B cell (primary cell): ENCODE measurements at regions not wholly inside any gene's neighbourhood (a gene's known extent, or its start where the extent isn't known, plus 50 kb on each side); places are given as distances from the start of the nearest gene placed in this dataset.
A peak's percentile ranks its signal among the peaks of the same experiment; 100 is the strongest.

Source experiments
- ATAC-seq: fragments of 200-7000 bp; cut with Tn5 transposase; one replicate; pipeline ENCODE4 v1.10.0; 2021; ENCODE audit warnings: low read depth, mild to moderate bottlenecking, moderate number of reproducible peaks, moderate library complexity
- CTCF ChIA-PET: fragments of 350-600 bp; sonication (Branson Sonifier 250); formaldehyde crosslinking; loops from one replicate; lab custom pipeline; 2021; ENCODE audit warnings: antibody characterized with exemption, inconsistent platforms; lab: Charles Lee
- POLR2A ChIA-PET: fragments of 350-600 bp; sonication (Branson Sonifier 250); formaldehyde crosslinking; loops from one replicate; lab custom pipeline; 2021; ENCODE audit warnings: antibody characterized with exemption; lab: Charles Lee
- DNase-seq: peaks from one replicate; pipeline ENCODE4 v3.0.0; 2013
- H2AFZ ChIP-seq: 2 replicates; pipeline ENCODE4 v1.6.1; 2012; ENCODE audit warnings: mild to moderate bottlenecking, low read depth, low read length; ENCODE audit not compliant: insufficient read depth, poor library complexity, severe bottlenecking
- H3K27ac ChIP-seq, 2 donors: 1 replicate in 1 of 2; 2 replicates in 1 of 2; pipeline ENCODE4 v1.5.1; 2012 to 2013; ENCODE audit warnings: low read length in 2 of 2, mild to moderate bottlenecking in 2 of 2, moderate library complexity in 1 of 2
- H3K27me3 ChIP-seq, 4 experiments: fragments of 200-600 bp in 1 of 4; sonication (generic) in 1 of 4; replicated peaks in 1 of 4; 1 replicate in 2 of 4; 2 replicates in 2 of 4; pipeline versions ENCODE4 v1.6.1 to v1.7.0; 2013 to 2016; ENCODE audit warnings: low read length in 3 of 4, mild to moderate bottlenecking in 2 of 4, mixed read lengths in 1 of 4, moderate library complexity in 1 of 4; ENCODE audit not compliant: insufficient read depth in 4 of 4, control insufficient read depth in 3 of 4; ENCODE audit errors: control extremely low read depth in 1 of 4
- H3K36me3 ChIP-seq, 2 experiments: replicated peaks in 1 of 2; 1 replicate in 1 of 2; 2 replicates in 1 of 2; pipeline versions ENCODE4 v1.6.1 to v1.7.1; 2013; ENCODE audit warnings: low read length in 1 of 2; ENCODE audit not compliant: insufficient read depth in 2 of 2, control insufficient read depth in 1 of 2; ENCODE audit errors: control extremely low read depth in 1 of 2, extremely low read depth in 1 of 2
- H3K4me1 ChIP-seq, 2 donors: fragments of 200-600 bp in 1 of 2; sonication (generic) in 1 of 2; 1 replicate in 1 of 2; 2 replicates in 1 of 2; pipeline versions ENCODE4 v1.5.1 to v1.6.1; 2013 to 2017; ENCODE audit warnings: low read length in 2 of 2; ENCODE audit not compliant: control insufficient read depth in 2 of 2, insufficient read depth in 2 of 2
- H3K4me2 ChIP-seq: replicated peaks from 2 replicates; pipeline ENCODE3; 2012; ENCODE audit warnings: mild to moderate bottlenecking, low read depth, low read length; ENCODE audit not compliant: poor library complexity, severe bottlenecking
- H3K4me3 ChIP-seq, 5 experiments: fragments of 200-600 bp in 1 of 5; sonication (generic) in 1 of 5; 1 replicate in 3 of 5; 2 replicates in 2 of 5; pipeline versions ENCODE4 v1.5.1 to v1.7.0; 2011 to 2016; ENCODE audit warnings: low read length in 4 of 5, mild to moderate bottlenecking in 4 of 5, low read depth in 2 of 5, control low read depth in 1 of 5, moderate library complexity in 1 of 5; ENCODE audit not compliant: insufficient read depth in 1 of 5; ENCODE audit errors: control extremely low read depth in 1 of 5, extremely low read depth in 1 of 5
- H3K79me2 ChIP-seq: fragments of 200-600 bp; sonication (generic); one replicate; pipeline ENCODE4 v1.6.0; 2016; ENCODE audit warnings: low read length; ENCODE audit not compliant: control insufficient read depth, insufficient read depth
- H3K9ac ChIP-seq: fragments of 200-600 bp; sonication (generic); 2 replicates; pipeline ENCODE4 v1.6.1; 2017; ENCODE audit warnings: mild to moderate bottlenecking, low read length, moderate library complexity
- H3K9me3 ChIP-seq, 3 donors: one replicate each; pipeline versions ENCODE4 v1.6.1 to v1.7.1; 2013; ENCODE audit warnings: low read length in 2 of 3; ENCODE audit not compliant: control insufficient read depth in 2 of 3, insufficient read depth in 1 of 3; ENCODE audit errors: control extremely low read depth in 1 of 3
- H4K20me1 ChIP-seq: 2 replicates; pipeline ENCODE4 v1.6.0; 2012; ENCODE audit warnings: mild to moderate bottlenecking, low read length; ENCODE audit not compliant: insufficient read depth, control insufficient read depth, poor library complexity, severe bottlenecking
- H3K27ac Mint-ChIP-seq: one replicate; pipeline ENCODE4 v1.8.0; 2021; ENCODE audit warnings: mixed read lengths
- H3K27me3 Mint-ChIP-seq: one replicate; pipeline ENCODE4 v1.8.0; 2021; ENCODE audit warnings: mixed read lengths
- H3K4me1 Mint-ChIP-seq: one replicate; pipeline ENCODE4 v1.8.0; 2021; ENCODE audit warnings: mixed read lengths
- H3K4me3 Mint-ChIP-seq: one replicate; pipeline ENCODE4 v1.8.0; 2021; ENCODE audit warnings: mixed read lengths
- H3K9me3 Mint-ChIP-seq: one replicate; pipeline ENCODE4 v1.8.0; 2022; ENCODE audit warnings: mixed read lengths; ENCODE audit not compliant: insufficient read depth
- CTCF ChIP-seq: fragments of 200-600 bp; IDR thresholded peaks from one replicate; pipeline ENCODE4 v1.8.0; 2022; ENCODE audit warnings: antibody characterized with exemption, mild to moderate bottlenecking
- EZH2 ChIP-seq: IDR thresholded peaks from 2 replicates; pipeline ENCODE4 v1.6.1; 2012; ENCODE audit warnings: borderline replicate concordance, low read depth, mild to moderate bottlenecking, moderate library complexity, low read length; ENCODE audit not compliant: insufficient read depth, poor library complexity, severe bottlenecking
- WGBS: methylation state at CpG from one replicate; pipeline ENCODE4 v1.1.5; 2013; ENCODE audit warnings: missing lambda C conversion rate; ENCODE audit not compliant: insufficient coverage; 5-methylcytosine and 5-hydroxymethylcytosine counted together
- intact Hi-C: fragments of 100-400 bp; cut with micrococcal nuclease; formaldehyde crosslinking; loops from one replicate; pipeline ENCODE4 v1.10.0; 2022

DNA sequence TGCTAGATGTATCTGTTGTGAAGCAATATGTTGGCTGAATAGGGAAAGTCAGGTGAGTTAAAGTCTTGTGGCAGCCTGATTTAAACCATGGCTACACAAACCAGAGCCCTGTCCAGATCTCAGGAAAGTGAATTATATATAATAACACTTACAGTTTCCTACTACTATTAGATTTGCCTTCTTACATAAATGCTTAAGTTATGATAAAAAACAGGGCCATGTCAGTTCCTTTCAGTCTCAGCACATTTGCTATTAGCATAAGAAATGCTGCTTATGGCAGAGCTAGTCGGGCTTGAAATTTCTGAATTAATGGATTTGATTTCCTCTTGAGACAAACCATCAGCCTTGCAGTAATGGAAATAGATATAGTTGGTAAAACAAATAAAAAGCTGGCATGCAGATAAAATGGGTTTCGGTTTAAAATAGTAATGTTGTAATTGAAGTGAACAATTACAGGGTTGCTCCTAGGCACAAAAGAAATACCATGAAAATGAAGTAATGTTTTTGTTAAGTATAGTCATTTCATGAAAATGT is 664.2 kb upstream of the ZNF608 start:
- Histone ChIP-seq H3K27ac (no peak overlapping the region), H3K4me1 (peaks cover 20 to 23% of the 10 kb centered on the region in 2 donors), H3K36me3 (no peaks in the 10 kb centered on the region), H3K4me2 (no peak overlapping the region), H3K4me3 (no peak overlapping the region), H4K20me1 (no peaks in the 10 kb centered on the region), H2AFZ (no peak overlapping the region), H3K27me3 (no peaks in the 10 kb centered on the region), H3K9ac (no peak overlapping the region), H3K9me3 (peaks cover 0 to 5% (median 3%) of the 10 kb centered on the region in 3 donors), H3K79me2 (no peaks in the 10 kb centered on the region)
- intact Hi-C loops = no loop called here
- POLR2A ChIA-PET = no interaction called here
- Mint-ChIP-seq H3K4me1 (peaks cover 40% of the 10 kb centered on the region), H3K9me3 (peaks cover 2% of the 10 kb centered on the region), H3K27me3 (no peaks in the 10 kb centered on the region), H3K27ac (no peak overlapping the region), H3K4me3 (no peak overlapping the region)
- no peak for DNase-seq
- CTCF ChIA-PET = no interaction called here
- TF ChIP-seq CTCF (no peak), EZH2 (no peak)
- no peak for ATAC-seq
- WGBS = 70% methylated on average over 2 of the region's 2 CpGs

DNA sequence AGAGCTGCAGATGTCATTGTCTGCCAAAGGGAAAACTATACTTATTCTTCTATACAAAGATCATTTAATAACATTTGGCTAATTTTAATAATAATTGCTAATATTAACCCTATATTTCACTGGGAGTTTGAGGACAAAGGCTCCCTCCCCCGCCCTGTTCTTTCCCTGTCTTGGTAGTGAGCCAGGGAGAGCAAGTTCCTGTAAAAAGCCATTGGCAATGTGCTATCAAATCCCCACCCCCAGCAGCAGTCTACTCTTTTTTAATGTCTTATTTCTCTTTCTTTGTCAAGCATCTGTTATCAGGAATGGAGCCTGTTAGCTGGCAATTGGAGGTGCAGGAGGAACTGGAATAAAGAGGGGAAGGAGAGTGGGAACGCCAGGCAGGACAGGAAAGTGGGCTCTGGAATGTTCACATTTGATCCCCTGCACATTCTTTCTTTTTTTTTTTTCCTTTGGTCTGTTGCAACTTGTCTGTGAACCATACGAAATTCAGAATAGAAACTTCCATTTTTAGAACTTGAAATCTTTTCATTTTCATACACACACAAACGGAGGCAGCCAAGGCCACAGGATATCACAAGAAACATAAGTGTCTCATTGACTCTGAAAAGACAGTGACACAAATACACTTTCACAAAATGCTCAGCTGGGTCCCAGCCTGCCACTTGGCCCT is 664.8 kb upstream of the ZNF608 start:
- Histone ChIP-seq H3K4me3 (no peak overlapping the region), H3K4me2 (peak overlapping the region; percentile 42), H3K79me2 (no peaks in the 10 kb centered on the region), H3K9me3 (no peaks in the 10 kb centered on the region), H3K36me3 (no peaks in the 10 kb centered on the region), H3K27me3 (no peaks in the 10 kb centered on the region), H4K20me1 (no peaks in the 10 kb centered on the region), H3K27ac (no peak overlapping the region), H3K4me1 (peaks cover 20 to 23% of the 10 kb centered on the region in 2 donors), H2AFZ (no peak overlapping the region), H3K9ac (no peak overlapping the region)
- DNase-seq (no peak), ATAC-seq (no peak)
- no peak overlapping the region for H3K4me3 Mint-ChIP-seq
- no peaks in the 10 kb centered on the region for H3K27me3 Mint-ChIP-seq
- peaks cover 40% of the 10 kb centered on the region for H3K4me1 Mint-ChIP-seq
- TF ChIP-seq CTCF = no peak
- TF ChIP-seq EZH2 = no peak
- WGBS = 3% methylated on average over 2 of the region's 4 CpGs
- CTCF ChIA-PET = no interaction called here
- POLR2A ChIA-PET = interaction anchor here (0.7 kb wide), 1 partner anchor 1099 kb away, joined by 4 read pairs; no protein-coding TSS in a partner anchor
- no peak overlapping the region for H3K27ac Mint-ChIP-seq
- intact Hi-C loops = no loop called here
- peaks cover 2% of the 10 kb centered on the region for H3K9me3 Mint-ChIP-seq
